DLD1 (cell line): ENCODE measurements at regions not wholly inside any gene's neighbourhood (a gene's known extent, or its start where the extent isn't known, plus 50 kb on each side); places are given as distances from the start of the nearest gene placed in this dataset.

Experiments used
- in situ Hi-C: cut with HindIII; loops from 2 replicates; pipeline ENCODE4 v1.10.0; 2017; ENCODE audit warnings: low sequenced_read_pairs

DNA sequence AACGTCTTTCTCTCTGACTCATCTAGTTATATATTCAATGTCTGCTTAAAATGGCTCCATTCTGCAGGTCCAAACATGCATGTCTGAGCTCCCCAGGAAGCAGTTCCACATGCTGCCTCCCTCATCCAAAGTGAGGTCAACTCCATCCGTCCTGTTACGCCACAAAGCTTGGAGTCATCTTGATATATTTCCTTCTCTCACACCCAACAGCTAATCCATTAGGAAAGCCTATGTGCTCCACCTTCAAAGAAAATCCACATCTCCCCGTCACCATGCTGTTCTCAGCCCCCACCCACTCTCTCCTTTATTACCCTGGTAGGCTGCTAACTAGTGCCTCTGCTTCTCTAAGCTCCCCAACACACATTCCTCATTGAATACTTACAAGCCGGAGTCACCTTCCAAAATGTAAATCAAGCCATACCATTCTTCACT lies 130.2 kb upstream of the SYNDIG1 start:
- in situ Hi-C loops, result no loop called here

DNA sequence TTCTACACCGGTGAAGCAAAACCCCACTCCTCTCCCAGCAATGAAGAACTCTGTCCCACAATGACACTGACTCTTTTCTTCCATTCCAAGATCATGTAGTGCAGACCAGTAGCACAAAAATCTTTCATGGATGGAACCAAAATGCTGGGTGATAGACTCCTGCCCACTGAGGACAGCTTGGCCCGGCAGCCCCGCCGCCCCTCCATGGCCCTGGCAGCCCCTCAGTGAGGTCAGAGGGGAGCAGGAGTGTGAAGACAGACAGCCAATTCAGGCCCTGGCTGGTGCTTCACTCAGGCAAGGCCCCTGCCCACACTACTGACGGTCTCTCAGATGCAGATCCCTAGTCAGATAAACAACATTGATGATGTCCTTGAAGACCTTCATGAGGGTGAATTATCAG lies 131.9 kb upstream of the SYNDIG1 start:
- in situ Hi-C loops, result no loop called here

DNA sequence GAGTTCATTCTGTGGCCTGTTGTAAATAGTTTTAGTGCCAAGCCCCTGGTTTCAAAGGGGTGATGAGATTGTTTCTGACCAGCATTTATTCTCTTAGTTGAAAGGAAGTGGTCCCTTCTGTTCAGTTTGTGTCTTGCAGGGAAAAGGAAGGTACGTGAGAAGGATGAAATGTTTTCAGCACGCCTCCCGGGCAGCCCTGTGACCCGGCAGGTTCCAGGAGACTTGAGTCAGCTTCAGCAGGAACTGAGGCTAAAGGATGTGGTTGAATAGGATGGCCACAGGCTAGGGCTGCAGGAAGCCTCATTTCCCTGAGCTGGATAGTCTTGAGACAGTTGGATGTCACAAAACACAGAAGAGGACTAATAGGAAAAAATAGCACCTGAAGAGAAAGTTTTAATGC lies 132.4 kb upstream of the SYNDIG1 start:
- in situ Hi-C loops, result no loop called here

DNA sequence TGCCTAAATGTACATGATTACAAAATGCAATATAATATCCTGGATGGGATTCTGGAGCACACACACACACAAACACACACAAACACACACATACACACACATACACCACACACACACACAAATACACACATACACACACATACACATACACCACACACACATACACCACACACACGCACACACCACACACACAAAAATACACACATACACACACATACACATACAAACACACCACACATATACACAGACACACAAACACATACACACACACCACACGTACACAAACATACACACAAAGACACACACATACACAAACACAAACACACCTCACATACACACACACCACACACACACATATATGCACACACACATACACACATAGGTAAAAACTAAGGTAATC lies 134.6 kb upstream of the SYNDIG1 start:
- in situ Hi-C loops, result no loop called here

DNA sequence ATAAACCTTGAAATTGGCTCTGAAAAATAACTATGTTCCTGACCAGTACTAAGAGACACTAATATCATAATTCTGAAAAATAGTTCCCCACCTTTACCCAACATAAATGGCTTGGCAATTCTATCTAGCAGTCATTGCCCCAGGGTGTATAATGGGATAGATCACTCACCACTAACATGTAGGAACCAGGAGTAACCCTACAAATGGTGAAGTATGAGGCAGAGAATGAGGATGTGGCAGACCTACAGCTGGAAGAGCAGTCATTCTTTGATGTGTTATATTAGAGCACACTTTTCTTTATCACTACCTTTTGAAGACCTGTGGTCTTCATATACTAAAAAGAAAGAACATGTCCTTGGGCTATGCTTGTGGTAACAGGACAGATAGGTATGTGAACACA lies 136.5 kb upstream of the SYNDIG1 start:
- in situ Hi-C loops, result no loop called here

DNA sequence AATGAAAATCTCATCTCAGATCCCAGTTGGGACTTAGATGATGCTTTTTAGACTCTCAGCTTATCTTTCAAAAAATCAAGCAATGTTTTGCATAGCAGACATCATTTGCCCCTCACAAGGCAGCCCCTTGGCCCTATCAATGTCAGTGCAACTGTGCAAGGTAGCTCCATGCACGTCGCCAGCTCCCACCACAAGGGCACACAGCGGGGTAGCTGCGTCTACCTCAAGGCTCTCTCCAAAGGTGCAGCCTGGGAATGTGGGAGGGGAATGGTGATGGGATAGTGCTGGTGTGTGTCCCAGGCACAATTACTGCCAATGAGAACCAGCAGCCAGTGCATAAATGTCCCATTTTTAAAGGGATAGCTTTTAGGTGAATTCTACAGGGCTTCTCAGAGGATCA lies 137.5 kb upstream of the SYNDIG1 start:
- in situ Hi-C loops, result no loop called here

DNA sequence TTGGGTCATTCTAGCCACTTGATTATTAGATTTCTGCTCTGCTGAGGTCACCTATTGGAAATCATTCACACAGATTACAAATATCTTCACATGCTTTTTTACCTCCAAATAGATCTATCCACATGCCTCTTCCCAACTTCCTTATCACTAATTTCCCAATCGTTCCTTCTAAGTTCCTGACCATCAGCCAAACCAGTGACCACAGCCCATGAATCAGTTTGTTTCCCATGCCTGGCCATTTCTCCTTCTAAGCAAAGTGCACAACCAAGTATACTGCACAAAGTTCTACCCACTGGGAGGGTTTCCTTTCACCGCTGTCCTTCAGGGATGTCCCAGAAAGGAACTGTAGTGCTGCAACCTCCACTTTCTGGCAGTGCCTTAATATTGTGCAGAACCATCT lies 140.5 kb upstream of the SYNDIG1 start:
- in situ Hi-C loops, result no loop called here

DNA sequence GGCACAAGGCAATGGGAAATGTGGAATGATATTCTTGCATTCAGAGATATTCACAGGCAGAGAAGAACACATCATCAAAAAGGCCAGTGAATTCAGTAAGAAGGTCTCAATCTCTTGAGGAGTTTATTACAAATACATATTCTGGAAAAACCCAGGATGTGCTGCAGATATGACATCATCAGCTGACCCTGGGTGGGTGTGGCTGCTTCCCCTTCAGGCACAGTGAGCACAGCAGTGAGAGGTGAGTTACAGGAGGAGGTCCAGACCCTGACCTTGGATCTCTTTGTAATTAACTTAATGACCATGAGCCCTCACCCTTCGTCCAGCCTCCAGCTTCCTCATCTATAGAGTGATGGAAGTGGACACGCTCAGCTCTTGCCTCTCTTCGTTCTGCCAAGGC lies 147.5 kb upstream of the SYNDIG1 start:
- in situ Hi-C loops, result no loop called here

DNA sequence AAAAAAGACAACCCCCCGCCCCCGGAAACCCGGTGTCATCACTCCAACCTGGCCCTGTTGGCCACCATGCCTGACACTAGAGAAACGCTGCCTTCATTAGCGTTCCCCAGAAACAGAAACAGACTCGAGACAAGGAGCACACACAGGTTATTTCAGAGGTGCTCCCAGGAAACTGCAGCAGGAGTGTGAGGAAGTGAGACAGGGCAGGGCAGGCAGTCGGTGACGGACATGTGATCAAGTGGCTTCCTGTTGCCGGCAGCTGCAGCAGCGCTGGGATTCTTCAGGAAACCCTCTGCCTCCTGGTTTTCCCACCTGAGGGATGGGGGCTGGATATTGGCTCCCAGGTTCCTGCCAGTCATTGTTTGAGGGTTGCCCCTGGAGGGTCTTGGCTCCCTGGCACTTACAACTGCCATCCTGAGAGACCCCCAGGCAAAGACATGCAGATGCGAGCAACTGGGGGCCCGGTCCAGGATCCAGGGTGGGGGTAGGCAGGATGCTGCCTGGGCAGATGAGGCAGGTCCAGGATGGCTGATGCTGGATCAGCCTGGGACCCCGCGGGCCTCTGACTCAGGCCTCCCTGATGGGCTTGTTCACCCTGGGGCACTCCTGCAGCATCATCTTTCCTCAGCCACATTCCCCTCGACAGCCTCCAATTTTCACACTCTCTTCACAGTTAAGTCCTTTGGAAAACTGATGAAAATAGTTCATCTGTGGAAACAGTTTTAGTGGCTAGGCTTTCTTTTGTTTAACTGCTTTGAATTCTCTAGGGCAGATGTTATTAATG lies 150.7 kb upstream of the SYNDIG1 start:
- in situ Hi-C loops, result no loop called here

DNA sequence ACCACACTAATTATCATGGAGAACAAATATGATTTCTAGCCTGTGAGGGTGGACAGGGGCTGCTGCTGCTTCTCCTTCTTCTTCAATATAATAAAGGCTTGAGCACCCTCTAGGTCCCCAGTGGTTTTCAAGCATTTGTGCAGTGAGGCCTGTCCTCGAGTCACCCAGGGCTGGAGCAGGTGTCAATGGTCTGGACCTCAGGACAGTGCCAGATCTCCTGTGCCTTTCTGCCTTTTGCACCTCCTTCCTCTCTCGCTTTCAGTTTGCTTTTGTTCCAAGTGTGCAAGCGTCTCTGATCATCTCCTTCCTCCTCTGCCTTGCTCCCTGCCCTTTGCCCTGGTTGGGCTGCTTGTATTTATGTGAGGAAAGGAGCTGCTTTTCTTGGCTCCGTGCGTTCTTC lies 152.2 kb upstream of the SYNDIG1 start:
- in situ Hi-C loops, result no loop called here

DNA sequence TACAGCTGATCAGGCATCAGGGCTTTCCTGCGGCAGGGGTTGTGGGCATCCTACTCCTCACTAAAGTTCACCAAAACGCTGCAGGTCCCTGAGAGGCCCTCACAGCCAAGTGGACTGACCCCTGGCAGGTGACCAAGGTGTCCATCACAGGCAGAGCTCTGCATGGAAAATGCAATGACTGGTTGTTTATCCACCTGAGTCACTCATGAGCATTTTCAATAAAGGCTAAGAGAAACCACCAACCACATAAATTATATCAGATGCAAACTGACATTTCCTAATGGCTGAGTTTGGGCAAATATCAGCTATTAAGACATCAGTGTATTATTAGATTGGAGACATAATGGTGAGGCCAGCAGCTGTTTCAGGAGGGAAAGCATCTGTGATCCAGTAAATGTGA lies 152.7 kb upstream of the SYNDIG1 start:
- in situ Hi-C loops, result no loop called here

DNA sequence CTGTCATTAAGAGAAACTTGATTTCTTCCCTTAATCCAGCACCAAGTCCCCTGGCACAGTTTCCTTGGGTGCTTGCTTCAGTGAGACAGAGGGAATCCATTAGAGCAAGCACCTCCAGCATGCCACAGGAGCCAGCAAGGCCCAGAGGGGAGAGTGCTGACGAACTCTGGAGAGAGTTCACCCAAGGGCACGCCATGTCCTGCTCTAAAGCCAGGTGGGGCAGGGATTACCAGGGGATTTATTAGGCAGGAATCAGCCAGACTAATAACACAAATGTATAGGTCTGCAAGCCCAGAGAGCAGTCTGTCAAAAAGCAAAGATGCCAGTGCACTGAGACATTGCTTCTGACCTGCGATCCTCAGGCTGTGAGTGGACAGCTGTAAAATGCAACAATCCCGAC lies 155.4 kb upstream of the SYNDIG1 start:
- in situ Hi-C loops, result no loop called here

DNA sequence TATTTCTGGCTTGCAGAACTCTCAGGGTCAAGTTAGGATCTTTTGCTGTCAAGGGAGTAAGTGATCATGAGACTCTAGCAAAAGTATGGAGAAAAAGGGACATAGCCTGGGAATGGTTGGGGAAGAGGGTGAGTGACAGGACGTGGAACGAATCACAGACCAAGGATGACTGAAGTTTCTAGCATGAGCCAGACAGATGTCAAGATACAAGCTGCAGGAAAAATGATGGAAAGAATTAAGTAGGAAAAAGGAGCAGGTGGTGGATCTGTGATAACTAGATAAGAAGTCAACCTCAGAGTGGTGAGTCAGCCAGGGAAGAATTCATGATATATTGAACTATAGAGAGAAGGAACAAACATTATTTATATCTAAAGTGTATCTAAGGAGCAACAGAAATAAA lies 159.8 kb upstream of the SYNDIG1 start:
- in situ Hi-C loops, result no loop called here

DNA sequence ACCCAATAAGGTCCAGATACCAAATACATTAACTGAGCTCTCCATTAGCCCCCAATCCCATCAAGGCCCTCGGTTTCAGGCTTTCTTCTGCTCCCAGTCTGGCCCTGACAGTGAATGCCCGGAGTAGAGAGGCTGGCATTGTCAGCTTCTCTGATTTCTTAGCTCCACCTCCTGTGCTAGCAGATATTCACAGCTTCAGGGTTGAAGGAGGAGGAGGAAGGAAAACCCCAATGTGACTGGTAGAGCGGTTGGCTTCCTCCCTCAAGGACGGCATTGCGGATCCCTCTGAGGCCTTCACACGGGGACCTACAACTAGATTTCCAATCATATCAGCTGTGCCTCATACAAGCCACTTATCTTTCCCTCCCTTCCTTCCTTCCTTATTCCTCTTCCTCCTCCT lies 164.1 kb upstream of the SYNDIG1 start:
- in situ Hi-C loops, result no loop called here

DNA sequence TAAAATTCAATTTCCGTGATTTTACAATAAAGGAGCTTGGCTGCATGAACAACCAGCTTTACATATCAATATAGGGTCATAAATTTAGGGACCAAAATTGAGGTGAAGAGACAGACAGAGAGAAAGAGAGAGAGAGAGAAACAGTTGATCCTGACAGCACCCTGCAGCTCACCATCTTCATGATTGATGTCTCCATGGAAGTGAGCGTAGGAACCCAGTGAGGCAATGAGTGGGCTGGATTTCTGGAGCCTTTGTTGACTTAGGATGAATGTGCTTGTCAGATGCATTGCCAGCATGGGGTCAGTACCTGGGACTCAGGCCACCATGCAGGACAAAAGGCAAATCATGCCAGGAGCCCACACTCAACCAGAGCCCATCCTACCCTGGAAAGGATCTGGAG lies 165.1 kb upstream of the SYNDIG1 start:
- in situ Hi-C loops, result no loop called here

DNA sequence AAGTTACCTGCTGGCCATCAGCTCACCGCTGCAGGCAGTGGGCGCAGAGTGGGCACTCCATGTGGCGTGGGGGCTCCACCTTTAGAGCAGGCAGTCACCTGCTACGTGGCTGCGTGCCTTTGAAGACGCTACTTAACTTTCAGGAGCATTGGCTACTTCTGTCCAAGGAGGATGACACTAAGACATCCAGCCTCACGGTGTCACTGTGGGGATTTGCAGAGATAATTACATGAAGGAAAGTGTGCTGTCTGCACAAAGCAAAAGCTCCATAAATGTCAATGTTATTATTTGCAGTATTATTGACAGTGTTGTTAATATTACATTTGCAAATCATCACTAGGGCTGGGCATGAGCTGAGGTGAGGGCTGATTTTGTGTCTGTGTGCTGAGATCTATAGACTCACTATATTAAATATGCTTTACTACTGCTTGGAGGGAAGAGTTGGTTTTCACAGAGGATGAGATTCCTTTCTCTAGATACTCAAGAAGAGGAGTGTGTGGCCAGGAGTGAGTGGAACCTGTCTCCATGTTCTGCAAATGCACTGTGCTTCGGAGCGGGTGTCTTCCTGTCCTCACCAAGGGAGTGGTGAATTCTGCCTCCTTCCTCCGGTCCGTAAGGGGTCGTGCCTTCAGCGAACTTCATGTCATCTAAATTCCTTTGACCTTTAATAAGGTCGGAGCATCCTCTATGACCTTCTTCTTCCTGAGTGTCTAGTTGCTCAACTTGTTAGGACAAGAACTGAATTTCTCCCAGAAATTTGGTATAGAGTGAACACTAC lies 165.8 kb upstream of the SYNDIG1 start:
- in situ Hi-C loops, result no loop called here

DNA sequence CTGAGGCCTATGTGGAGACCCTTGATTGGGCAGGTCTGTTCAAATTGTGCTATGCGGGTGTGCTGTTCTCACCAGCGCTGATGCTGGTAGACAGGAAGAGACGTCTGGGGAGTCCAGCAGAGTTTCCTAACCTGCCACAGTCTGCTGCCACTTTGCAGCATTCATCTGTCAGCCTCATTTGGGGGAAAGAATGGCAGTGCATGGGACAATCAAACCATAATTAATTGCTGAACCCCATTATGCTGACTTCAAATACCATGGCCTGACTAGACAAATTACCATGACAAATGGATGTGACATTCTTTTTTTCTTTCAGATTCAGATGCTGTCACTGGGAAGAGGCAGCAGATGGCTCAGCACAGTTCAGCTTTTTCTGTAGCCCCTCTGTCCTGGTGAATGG lies 171.4 kb upstream of the SYNDIG1 start:
- in situ Hi-C loops, result no loop called here

DNA sequence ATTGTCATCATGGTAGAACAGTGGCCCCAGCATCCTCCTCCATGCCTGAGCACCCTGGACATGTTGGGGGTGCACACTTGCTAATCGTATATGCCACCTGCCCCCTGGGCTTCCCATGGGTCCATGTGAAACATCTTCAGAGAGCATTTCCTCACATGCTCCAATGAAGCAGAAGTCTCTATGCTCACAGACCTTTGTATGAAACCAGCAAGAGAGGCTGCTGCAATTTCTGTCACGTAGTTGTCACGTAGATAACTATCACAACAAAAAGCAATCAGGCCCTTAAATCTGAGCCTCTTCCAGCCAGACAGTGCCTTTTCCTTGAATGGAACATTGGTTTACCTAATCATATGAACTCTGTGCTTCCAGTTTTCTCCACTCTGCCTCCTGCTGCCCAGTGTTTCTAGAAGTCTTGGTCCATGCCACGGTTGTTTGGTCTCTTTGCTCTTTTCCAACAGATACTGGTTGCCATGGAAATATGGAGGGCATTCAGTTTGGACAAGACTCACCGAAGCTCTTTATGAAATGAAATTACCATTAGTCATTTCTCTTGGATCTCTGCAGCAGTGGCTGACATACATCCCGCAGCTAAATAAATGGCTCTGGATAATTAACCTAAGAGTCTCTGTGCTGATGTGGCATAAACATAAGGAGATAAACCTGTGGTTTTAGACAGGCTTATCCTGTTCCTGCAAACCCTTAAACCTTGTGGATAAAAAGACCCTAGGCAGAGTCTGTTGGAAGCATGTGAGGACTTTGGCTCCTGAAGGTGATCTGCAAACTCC lies 172.8 kb upstream of the SYNDIG1 start:
- in situ Hi-C loops, result no loop called here

DNA sequence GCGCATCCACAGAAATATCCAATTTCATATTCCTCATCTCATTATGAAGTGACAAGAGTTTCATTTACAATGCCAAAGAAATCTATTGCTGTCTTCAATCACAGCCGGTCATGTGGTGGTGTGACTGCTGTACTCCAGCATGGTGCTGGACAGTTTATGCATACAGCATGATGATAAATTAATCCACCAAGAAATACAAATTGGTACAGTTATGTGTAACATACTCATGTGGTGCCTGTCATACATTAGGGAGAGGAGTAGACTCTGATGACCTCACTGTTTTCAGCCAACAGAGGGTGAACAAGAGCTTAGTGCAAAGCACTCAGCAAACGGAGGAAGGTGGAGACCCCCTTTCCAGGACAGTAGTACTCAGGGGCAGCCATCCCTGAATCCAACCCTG lies 178.4 kb upstream of the SYNDIG1 start:
- in situ Hi-C loops, result no loop called here

DNA sequence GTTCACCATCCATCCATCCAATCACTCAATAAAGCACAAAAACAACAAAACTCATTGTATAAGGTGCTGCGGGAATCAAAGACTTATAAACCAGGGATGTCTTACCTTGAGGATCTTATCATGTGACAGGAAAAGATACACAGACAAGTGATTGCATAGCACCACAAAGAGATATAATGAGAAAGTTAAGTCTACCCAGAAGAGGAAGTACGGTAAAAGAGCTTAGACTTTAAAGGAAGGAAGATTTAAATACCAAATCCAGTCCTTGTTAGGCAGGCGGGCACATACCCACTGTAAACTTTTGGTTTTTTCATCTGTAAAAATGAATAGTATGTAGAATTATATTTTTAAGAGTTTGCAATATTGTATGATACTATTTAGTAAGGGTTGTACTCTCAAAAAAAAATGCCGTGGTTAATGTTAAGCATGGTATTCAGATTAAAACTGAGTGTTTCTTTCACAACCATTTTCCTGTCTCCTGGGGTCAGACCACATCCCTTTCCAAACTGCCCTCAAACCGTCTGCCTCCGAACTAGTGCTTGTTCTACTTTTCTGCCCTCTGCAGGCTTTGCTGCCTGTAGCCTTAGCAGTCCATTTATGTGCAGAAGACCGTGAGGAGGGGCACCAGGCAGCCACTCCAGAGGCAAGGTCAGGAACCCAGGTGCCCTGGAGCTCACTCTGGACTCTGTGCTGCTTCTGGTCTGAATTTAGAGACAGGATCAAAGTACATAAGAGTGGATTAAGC lies 179.5 kb upstream of the SYNDIG1 start:
- in situ Hi-C loops, result no loop called here

DNA sequence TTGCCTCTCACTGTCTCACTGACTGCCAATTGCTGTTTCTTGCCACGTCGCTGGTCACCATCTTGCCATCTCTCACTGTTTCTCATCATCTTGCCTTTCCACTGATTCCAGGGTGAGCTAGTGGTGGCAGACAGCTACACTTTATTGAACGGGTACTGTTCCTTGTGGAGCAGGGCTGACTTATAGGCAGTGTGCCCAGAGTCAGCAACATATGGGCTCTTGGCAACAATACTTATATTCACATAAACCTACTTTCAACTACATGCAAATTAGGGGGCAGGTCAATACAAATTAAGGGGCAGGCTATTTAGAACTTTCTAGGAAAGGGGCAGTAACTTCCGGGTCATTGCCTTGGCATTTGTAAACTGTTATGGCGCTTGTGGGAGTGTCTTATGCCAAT lies 186.2 kb upstream of the SYNDIG1 start:
- in situ Hi-C loops, result no loop called here
